GM12891 (cell line): ENCODE measurements at regions not wholly inside any gene's neighbourhood (a gene's known extent, or its start where the extent isn't known, plus 50 kb on each side); places are given as distances from the start of the nearest gene placed in this dataset.
A peak's percentile ranks its signal among the peaks of the same experiment; 100 is the strongest.

ENCODE experiments used
- DNase-seq: peaks from one replicate; pipeline ENCODE4 v3.0.0; 2011; ENCODE audit warnings: low spot score; ENCODE audit not compliant: insufficient read length
- FAIRE-seq: peaks from 2 replicates; lab custom pipeline; 2011; peaks lifted over from hg19 to GRCh38; lab: Jason Lieb, UNC
- PAX5 ChIP-seq: IDR thresholded peaks from 2 replicates; pipeline ENCODE4 v1.6.1; 2011; ENCODE audit warnings: low read length, moderate library complexity, mild to moderate bottlenecking; ENCODE audit not compliant: insufficient read depth, severe bottlenecking
- POLR2A ChIP-seq: IDR thresholded peaks from 2 replicates; pipeline ENCODE4 v1.6.1; 2011; ENCODE audit warnings: low read depth, low read length, control low read depth
- POLR2AphosphoS5 ChIP-seq: IDR thresholded peaks from 2 replicates; pipeline ENCODE4 v1.6.1; 2011; ENCODE audit warnings: low read depth, low read length, control low read depth
- POU2F2 ChIP-seq: IDR thresholded peaks from 2 replicates; pipeline ENCODE4 v1.6.1; 2011; ENCODE audit warnings: low read depth, mild to moderate bottlenecking, control low read depth, low read length, moderate library complexity
- SPI1 ChIP-seq: IDR thresholded peaks from 2 replicates; pipeline ENCODE4 v1.6.1; 2011; ENCODE audit warnings: low read depth, low read length, control low read depth
- TAF1 ChIP-seq: IDR thresholded peaks from 2 replicates; pipeline ENCODE4 v1.6.1; 2011; ENCODE audit warnings: low read depth, low read length, control low read depth

DNA sequence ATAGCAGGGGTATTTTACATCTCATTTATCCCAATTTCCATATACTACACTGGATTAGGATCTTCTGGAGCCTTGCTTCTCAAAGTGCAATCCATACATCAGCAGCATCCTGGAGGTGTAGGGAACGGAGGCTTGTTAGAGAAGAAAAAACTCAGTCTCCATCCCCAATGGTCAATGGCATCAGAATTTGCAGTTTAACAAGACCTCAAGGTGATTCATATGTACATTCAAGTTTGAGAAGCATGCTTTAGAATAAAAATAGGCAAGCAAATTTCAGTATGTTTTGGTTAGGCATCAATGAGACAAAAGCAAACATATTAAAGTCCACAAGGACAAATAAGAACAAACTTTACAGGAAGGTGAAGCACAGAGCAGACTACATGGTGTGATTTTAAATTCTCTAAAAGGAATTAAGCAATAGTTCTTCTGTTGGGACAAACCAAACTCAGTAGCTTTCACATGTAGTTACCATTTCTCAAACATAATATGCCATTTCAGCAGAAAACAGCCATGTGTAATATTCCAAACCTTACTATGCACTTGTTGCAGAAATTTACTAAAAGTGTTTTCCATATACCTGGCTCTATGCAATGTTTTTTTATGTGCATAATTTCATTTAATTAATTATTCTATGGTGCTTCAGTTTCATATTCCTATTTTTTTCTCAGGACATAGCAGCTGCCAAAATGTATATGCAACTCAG is 360.3 kb upstream of the NECTIN3 start:
- no peak for TF ChIP-seq POU2F2
- no peak for TF ChIP-seq PAX5
- TF ChIP-seq POLR2AphosphoS5, result no peak
- no peak for TF ChIP-seq TAF1
- no peak for TF ChIP-seq POLR2A
- TF ChIP-seq SPI1, result no peak
- FAIRE-seq (no peak), DNase-seq (no peak)

GRCh38 chr3:110711851-110712516 is 359.6 kb upstream of the NECTIN3 start:
- FAIRE-seq, result no peak
- DNase-seq, result no peak
- TF ChIP-seq POLR2AphosphoS5 (no peak), PAX5 (no peak), POLR2A (no peak), SPI1 (no peak), POU2F2 (no peak), TAF1 (no peak)

- FAIRE-seq, result no peak
These were observed 344.6 kb upstream of the NECTIN3 start for GRCh38 chr3:110727056-110727455.

GRCh38 chr3:110731148-110731547 is 340.5 kb upstream of the NECTIN3 start:
- FAIRE-seq, result no peak
- TF ChIP-seq POLR2A, result no peak
- no peak for TF ChIP-seq POU2F2
- TF ChIP-seq SPI1, result no peak
- no peak for TF ChIP-seq PAX5
- no peak for TF ChIP-seq TAF1
- no peak for TF ChIP-seq POLR2AphosphoS5
- DNase-seq, result no peak

More at GRCh38 chr3:110727056-110727455, 344.6 kb upstream of the NECTIN3 start:
- DNase-seq, result no peak
- TF ChIP-seq POU2F2 (no peak), POLR2AphosphoS5 (no peak), POLR2A (no peak), TAF1 (no peak), SPI1 (no peak), PAX5 (no peak)

- TF ChIP-seq POLR2A (no peak), SPI1 (no peak)
- no peak for FAIRE-seq
These were observed 339.2 kb upstream of the NECTIN3 start for GRCh38 chr3:110732420-110732819.

GRCh38 chr3:110733045-110733444 is 338.6 kb upstream of the NECTIN3 start:
- TF ChIP-seq POU2F2 (no peak), POLR2AphosphoS5 (no peak), POLR2A (no peak), TAF1 (no peak), SPI1 (no peak), PAX5 (no peak)
- no peak for FAIRE-seq
- no peak for DNase-seq

More at GRCh38 chr3:110732420-110732819, 339.2 kb upstream of the NECTIN3 start:
- no peak for DNase-seq

DNA sequence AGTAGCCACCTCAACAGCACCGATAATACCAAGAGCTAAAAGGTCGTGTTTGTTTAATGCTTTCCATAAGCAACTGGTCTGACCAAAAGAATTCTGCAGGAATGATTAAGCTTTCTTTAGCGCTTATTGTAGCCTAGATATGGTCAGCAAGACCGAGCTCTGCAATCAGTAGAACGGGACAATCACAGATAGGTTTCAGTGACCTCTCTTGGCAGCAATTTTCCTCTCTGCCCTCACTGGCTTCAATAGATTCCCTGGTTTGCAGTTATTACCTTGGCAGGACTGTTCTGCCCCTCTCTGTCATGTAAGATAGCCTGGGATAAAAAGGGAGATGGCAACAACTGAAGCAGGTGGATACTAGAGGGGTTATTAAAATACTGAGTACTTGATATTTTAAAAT is 337.1 kb upstream of the NECTIN3 start:
- FAIRE-seq, result no peak
- DNase-seq, result no peak
- TF ChIP-seq POLR2A, result no peak

DNA sequence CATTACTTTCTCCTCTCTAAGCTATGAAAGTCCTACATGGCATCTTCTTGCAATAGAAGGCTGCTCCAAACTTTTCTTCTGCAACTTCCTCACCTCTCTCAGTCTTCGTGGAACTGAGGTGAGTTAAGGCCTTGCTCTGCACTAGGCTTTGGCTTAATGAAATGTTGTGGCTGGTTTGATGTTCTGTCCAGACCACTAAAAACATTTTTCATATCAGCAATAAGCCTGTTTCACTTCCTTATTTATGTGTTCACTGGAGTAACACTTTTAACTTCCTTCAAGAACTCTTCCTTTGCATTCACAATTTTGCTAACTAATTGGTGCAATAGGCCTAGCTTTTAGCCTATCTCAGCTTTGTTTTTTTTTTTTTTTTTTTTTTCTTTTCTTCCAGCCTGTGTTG is 335.3 kb upstream of the NECTIN3 start:
- DNase-seq, result no peak
- TF ChIP-seq SPI1, result peak; percentile 90
- no peak for TF ChIP-seq POLR2A
- peak; percentile 33 for FAIRE-seq

- no peak for TF ChIP-seq POLR2A
- no peak for TF ChIP-seq SPI1
- TF ChIP-seq PAX5, result no peak
- TF ChIP-seq POU2F2, result no peak
- no peak for TF ChIP-seq TAF1
- no peak for TF ChIP-seq POLR2AphosphoS5
- DNase-seq (no peak), FAIRE-seq (no peak)
These were observed 333.1 kb upstream of the NECTIN3 start for GRCh38 chr3:110738531-110738930.

DNA sequence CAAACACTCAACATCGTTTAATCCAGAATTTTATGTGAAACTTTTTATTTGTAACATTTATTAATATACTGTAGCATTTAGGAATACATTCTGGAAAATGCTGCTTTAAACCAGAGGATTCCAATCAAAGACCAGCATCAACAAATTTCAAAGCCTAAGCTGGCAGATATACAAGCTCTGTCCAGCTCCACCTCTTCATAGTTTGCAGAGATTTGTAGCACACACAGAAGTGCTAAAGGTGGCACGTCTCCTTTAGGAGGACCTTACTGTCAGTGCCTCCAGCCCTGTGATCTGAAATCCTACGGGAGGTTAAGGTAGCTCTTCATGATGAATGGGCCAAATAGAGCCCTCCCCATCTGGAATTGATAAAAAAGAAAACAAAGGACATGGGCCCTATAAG is 329.7 kb upstream of the NECTIN3 start:
- TF ChIP-seq POLR2A (no peak), POLR2AphosphoS5 (no peak), PAX5 (no peak), TAF1 (no peak), POU2F2 (no peak), SPI1 (no peak)
- FAIRE-seq (no peak), DNase-seq (no peak)
